ENCODE measurements at regions not wholly inside any gene's neighbourhood (a gene's known extent, or its start where the extent isn't known, plus 50 kb on each side); places are given as distances from the start of the nearest gene placed in this dataset.

- TF ChIP-seq CTCF (IDR thresholded peaks at IDR 0.05) (no peak), KDM1A (IDR thresholded peaks at IDR 0.05; ENCODE audit: low read depth) (no peak)
These were observed 2161.4 kb upstream of the RAG2 start for GRCh38 chr11:38759394-38759793.
